SJSA1 (cell line): ENCODE measurements at regions not wholly inside any gene's neighbourhood (a gene's known extent, or its start where the extent isn't known, plus 50 kb on each side); places are given as distances from the start of the nearest gene placed in this dataset.

ENCODE experiments used
- DNase-seq, 2 experiments: peaks; one replicate each; pipeline ENCODE4 v3.0.0-alpha.2; 2015 to 2020; ENCODE audit warnings: low spot score in 2 of 2, low read depth in 1 of 2
- H3K27ac ChIP-seq: fragments of 250-450 bp; sonication (Bioruptor Pico); 2 replicates; pipeline ENCODE4 v1.5.1; 2020; ENCODE audit warnings: mild to moderate bottlenecking, moderate library complexity
- H3K27me3 ChIP-seq: fragments of 250-450 bp; sonication (Bioruptor Pico); replicated peaks from 2 replicates; pipeline ENCODE4 v1.5.1; 2020; ENCODE audit warnings: mild to moderate bottlenecking, moderate library complexity
- H3K36me3 ChIP-seq: fragments of 250-450 bp; sonication (Bioruptor Pico); 2 replicates; pipeline ENCODE4 v1.5.1; 2020; ENCODE audit warnings: mild to moderate bottlenecking
- H3K4me1 ChIP-seq: fragments of 250-450 bp; sonication (Bioruptor Pico); replicated peaks from 2 replicates; pipeline ENCODE4 v1.6.1; 2021; ENCODE audit warnings: mild to moderate bottlenecking
- H3K4me3 ChIP-seq: fragments of 250-450 bp; sonication (Bioruptor Pico); 2 replicates; pipeline ENCODE4 v1.5.1; 2020; ENCODE audit warnings: mild to moderate bottlenecking
- H3K9me3 ChIP-seq: fragments of 250-450 bp; sonication (Bioruptor Pico); replicated peaks from 2 replicates; pipeline ENCODE4 v1.5.1; 2020; ENCODE audit warnings: mild to moderate bottlenecking

- DNase-seq: no peak
- Histone ChIP-seq H3K36me3 (no peaks in the 10 kb centered on the region), H3K4me1 (no peaks in the 10 kb centered on the region), H3K4me3 (no peak overlapping the region), H3K27me3 (no peaks in the 10 kb centered on the region), H3K27ac (no peak overlapping the region), H3K9me3 (no peaks in the 10 kb centered on the region)
Observed at GRCh38 chr2:146527166-146527565, 1317.7 kb upstream of the ACVR2A start.

GRCh38 chr2:146523196-146523595, 1321.6 kb upstream of the ACVR2A start:
- Histone ChIP-seq H3K4me3 (no peak overlapping the region), H3K27me3 (no peaks in the 10 kb centered on the region), H3K36me3 (no peaks in the 10 kb centered on the region), H3K27ac (no peak overlapping the region), H3K9me3 (no peaks in the 10 kb centered on the region), H3K4me1 (no peaks in the 10 kb centered on the region)
- DNase-seq: no peak

DNA sequence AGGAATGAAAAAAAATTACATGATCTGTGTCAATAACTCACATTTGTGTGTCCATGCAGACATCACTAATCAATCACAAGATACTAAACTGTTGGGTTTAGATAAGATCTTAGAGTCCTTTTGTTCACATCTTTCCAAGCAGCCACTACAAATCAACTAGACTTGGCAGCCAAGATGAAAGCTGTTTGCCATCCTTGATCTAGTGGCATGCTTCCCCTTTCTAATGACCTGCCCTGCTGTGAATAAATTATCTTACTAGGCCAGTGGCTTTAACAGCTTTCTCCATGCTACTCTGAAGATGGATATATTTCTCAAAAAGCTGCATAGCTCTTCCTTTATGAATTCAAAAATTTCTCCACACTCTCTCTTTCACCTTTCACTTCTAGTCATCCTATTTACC, 1338.0 kb upstream of the ACVR2A start:
- Histone ChIP-seq H3K27me3 (no peaks in the 10 kb centered on the region), H3K4me1 (no peaks in the 10 kb centered on the region), H3K9me3 (no peaks in the 10 kb centered on the region), H3K4me3 (no peak overlapping the region), H3K36me3 (no peaks in the 10 kb centered on the region), H3K27ac (no peak overlapping the region)
- DNase-seq: no peak

GRCh38 chr2:146503366-146503765, 1341.5 kb upstream of the ACVR2A start:
- Histone ChIP-seq H3K27me3 (no peaks in the 10 kb centered on the region), H3K4me1 (no peaks in the 10 kb centered on the region), H3K27ac (no peak overlapping the region), H3K4me3 (no peak overlapping the region), H3K9me3 (no peaks in the 10 kb centered on the region), H3K36me3 (no peaks in the 10 kb centered on the region)
- DNase-seq: no peak

DNA sequence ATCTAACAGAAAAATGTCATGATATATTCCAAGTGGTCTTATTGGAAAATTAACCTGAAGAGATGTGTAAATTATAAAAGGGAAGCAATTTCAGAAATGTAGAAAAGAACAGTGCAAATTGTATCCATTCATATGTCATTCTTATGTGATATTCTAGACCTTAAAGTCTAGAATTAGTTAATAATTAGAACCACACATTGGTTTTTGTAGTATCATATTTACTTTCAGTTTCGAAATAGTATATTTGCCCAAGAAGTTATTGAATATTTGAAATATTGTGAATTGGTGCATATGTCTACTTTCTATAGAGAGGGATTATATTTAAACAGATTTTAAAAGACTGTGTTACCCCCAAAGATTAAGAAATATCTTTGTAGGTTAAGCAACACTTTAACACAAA, 1348.6 kb upstream of the ACVR2A start:
- DNase-seq: no peak
- no peaks in the 10 kb centered on the region for H3K36me3 ChIP-seq
- no peaks in the 10 kb centered on the region for H3K27me3 ChIP-seq
- no peaks in the 10 kb centered on the region for H3K9me3 ChIP-seq
- no peak overlapping the region for H3K27ac ChIP-seq
- no peak overlapping the region for H3K4me3 ChIP-seq
- H3K4me1 ChIP-seq: no peaks in the 10 kb centered on the region

- Histone ChIP-seq H3K36me3 (no peaks in the 10 kb centered on the region), H3K9me3 (no peaks in the 10 kb centered on the region), H3K27ac (no peak overlapping the region), H3K27me3 (no peaks in the 10 kb centered on the region), H3K4me1 (no peaks in the 10 kb centered on the region), H3K4me3 (no peak overlapping the region)
- DNase-seq: no peak
Observed at GRCh38 chr2:146489386-146489785, 1355.4 kb upstream of the ACVR2A start.

DNA sequence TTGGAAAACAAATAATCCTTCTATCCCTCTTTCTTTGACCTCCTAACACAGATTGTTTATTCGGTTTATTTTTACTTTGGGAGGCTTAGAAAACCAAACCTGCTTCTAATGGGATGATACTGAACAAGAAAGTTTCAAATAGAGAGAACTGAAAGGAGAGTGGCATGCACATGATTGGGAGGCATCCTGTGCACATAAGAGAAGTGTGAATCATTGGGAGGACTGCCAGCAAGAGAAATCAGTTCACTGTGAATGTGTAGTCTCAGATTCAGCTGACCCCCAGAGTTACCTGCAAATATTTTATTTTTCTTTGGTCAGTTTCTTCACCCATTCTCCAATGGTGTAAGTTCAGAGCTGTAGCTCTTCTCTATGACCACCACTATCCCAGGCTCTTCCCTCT, 1363.2 kb upstream of the ACVR2A start:
- Histone ChIP-seq H3K4me3 (no peak overlapping the region), H3K27ac (no peak overlapping the region), H3K27me3 (no peaks in the 10 kb centered on the region), H3K4me1 (no peaks in the 10 kb centered on the region), H3K36me3 (no peaks in the 10 kb centered on the region), H3K9me3 (no peaks in the 10 kb centered on the region)
- DNase-seq: no peak

DNA sequence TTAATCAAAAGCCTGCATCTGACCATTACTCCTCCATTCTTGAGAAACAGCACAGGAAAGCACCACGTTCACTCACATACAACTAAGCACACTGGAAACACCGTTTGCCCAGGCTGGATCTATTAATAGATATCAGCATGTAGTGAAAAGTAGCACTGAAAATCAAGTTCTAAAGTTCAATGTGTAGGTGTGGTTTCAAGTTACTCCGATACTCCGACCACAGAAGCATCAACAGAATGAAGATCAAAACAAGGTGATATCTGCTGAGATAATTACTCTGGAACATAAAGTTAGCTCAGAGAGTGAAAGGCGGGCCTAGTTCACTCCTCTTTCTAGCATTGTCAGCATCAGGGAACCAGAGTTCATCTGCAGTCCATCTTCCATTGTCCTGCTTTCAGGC, 1367.4 kb upstream of the ACVR2A start:
- no peak for DNase-seq
- Histone ChIP-seq H3K27ac (no peak overlapping the region), H3K36me3 (no peaks in the 10 kb centered on the region), H3K4me1 (no peaks in the 10 kb centered on the region), H3K4me3 (no peak overlapping the region), H3K27me3 (no peaks in the 10 kb centered on the region), H3K9me3 (no peaks in the 10 kb centered on the region)

DNA sequence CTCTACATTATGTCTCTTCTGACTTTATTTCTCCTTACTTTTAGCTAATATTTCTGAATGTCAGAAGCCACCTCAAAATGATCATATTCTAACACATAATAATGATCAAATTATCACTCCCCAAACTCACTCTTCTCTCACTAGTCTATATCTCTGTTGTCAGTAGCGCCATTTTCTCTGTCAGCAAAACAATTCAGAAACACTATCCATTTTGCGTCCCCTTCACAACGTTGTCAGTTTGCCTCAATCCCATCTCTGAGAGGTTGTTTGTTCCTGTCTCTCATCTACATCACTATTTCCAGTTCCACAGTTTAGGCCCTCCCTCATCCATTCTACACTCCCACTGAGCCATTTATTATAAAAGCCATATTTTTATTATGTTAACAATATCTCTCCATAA, 1376.3 kb upstream of the ACVR2A start:
- no peak overlapping the region for H3K4me3 ChIP-seq
- H3K4me1 ChIP-seq: no peaks in the 10 kb centered on the region
- no peaks in the 10 kb centered on the region for H3K27me3 ChIP-seq
- no peak overlapping the region for H3K27ac ChIP-seq
- DNase-seq: no peak
- H3K9me3 ChIP-seq: no peaks in the 10 kb centered on the region
- H3K36me3 ChIP-seq: no peaks in the 10 kb centered on the region

- Histone ChIP-seq H3K36me3 (no peaks in the 10 kb centered on the region), H3K4me1 (no peaks in the 10 kb centered on the region), H3K27me3 (no peaks in the 10 kb centered on the region), H3K9me3 (0 out of 2 replicates have a peak, but pooled peaks cover 2% of the 10 kb centered on the region), H3K27ac (no peak overlapping the region), H3K4me3 (no peak overlapping the region)
- no peak for DNase-seq
Observed at GRCh38 chr2:146467425-146467824, 1377.4 kb upstream of the ACVR2A start.

DNA sequence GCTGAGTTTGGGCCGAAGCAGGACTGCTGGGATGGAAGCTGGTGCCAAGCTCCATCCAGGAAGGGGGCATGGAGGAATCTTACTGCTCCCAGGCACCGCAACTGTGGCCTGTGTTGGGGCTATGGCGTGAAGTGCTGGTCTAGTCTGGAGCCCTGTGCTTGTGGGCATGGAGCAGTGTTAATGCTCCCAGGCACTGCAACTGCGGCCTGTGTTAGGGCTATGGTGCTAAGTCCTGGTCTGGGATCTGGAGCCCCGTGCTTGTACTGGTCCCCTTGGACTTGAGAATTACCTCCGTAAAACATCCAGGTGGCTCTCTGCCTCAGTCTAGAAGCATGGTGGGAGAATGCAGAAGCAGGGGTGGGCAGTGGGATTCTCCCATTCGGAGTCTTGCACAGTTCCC, 1379.4 kb upstream of the ACVR2A start:
- H3K4me3 ChIP-seq: no peak overlapping the region
- H3K36me3 ChIP-seq: no peaks in the 10 kb centered on the region
- H3K9me3 ChIP-seq: 0 out of 2 replicates have a peak, but pooled peaks cover 2% of the 10 kb centered on the region
- H3K4me1 ChIP-seq: no peaks in the 10 kb centered on the region
- H3K27ac ChIP-seq: no peak overlapping the region
- no peak for DNase-seq
- no peaks in the 10 kb centered on the region for H3K27me3 ChIP-seq

DNA sequence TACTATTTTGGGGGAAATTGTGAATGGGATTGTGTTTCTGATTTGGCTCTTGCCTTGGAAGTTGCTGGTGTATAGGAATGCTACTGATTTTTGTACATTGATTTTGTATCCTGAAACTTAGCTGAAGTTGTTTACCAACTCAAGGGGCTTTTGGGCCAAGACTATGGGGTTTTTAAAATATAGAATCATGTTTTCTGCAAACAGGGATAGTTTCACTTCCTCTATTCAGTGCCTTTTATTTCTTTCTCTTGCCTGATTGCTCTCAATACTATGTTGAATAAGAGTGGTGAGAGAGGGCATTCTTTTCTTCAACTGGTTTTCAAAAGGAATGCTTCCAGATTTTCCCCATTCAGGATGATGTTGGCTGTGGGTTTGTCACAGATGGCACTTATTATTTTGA, 1383.8 kb upstream of the ACVR2A start:
- no peak overlapping the region for H3K4me3 ChIP-seq

GRCh38 chr2:146458585-146458984, 1386.2 kb upstream of the ACVR2A start:
- Histone ChIP-seq H3K4me3 (no peak overlapping the region), H3K27ac (no peak overlapping the region), H3K27me3 (no peaks in the 10 kb centered on the region), H3K9me3 (0 out of 2 replicates have a peak, but pooled peaks cover 2% of the 10 kb centered on the region), H3K36me3 (no peaks in the 10 kb centered on the region), H3K4me1 (no peaks in the 10 kb centered on the region)
- no peak for DNase-seq

More for the DNA sequence above, 1383.8 kb upstream of the ACVR2A start:
- no peak for DNase-seq
- no peaks in the 10 kb centered on the region for H3K4me1 ChIP-seq
- H3K36me3 ChIP-seq: no peaks in the 10 kb centered on the region
- no peaks in the 10 kb centered on the region for H3K27me3 ChIP-seq
- 0 out of 2 replicates have a peak, but pooled peaks cover 2% of the 10 kb centered on the region for H3K9me3 ChIP-seq
- H3K27ac ChIP-seq: no peak overlapping the region

GRCh38 chr2:146457221-146457620, 1387.6 kb upstream of the ACVR2A start:
- Histone ChIP-seq H3K9me3 (no peaks in the 10 kb centered on the region), H3K27ac (no peak overlapping the region), H3K4me3 (no peak overlapping the region), H3K4me1 (no peaks in the 10 kb centered on the region), H3K27me3 (no peaks in the 10 kb centered on the region), H3K36me3 (no peaks in the 10 kb centered on the region)
- DNase-seq: no peak

GRCh38 chr2:146455325-146455724, 1389.5 kb upstream of the ACVR2A start:
- no peaks in the 10 kb centered on the region for H3K36me3 ChIP-seq
- H3K9me3 ChIP-seq: no peaks in the 10 kb centered on the region
- H3K27ac ChIP-seq: no peak overlapping the region
- H3K4me1 ChIP-seq: no peaks in the 10 kb centered on the region
- DNase-seq: no peak
- H3K4me3 ChIP-seq: no peak overlapping the region
- H3K27me3 ChIP-seq: no peaks in the 10 kb centered on the region
